Loucy (cell line): ENCODE measurements at regions not wholly inside any gene's neighbourhood (a gene's known extent, or its start where the extent isn't known, plus 50 kb on each side); places are given as distances from the start of the nearest gene placed in this dataset.
A peak's percentile ranks its signal among the peaks of the same experiment; 100 is the strongest.

Experiments
- H2AFZ ChIP-seq: fragments of 200-600 bp; sonication (generic); 2 replicates; pipeline ENCODE4 v1.6.0; 2016; ENCODE audit warnings: antibody characterized with exemption, mild to moderate bottlenecking, low read length, moderate library complexity
- H3F3A ChIP-seq: fragments of 200-600 bp; 2 replicates; pipeline ENCODE4 v1.6.0; 2016; ENCODE audit warnings: antibody characterized with exemption, low read depth, mild to moderate bottlenecking
- H3K27me3 ChIP-seq: fragments of 200-600 bp; sonication (generic); 2 replicates; pipeline ENCODE4 v1.6.1; 2014; ENCODE audit warnings: low read length, mild to moderate bottlenecking; ENCODE audit not compliant: insufficient read depth, poor library complexity, severe bottlenecking
- H3K36me3 ChIP-seq: fragments of 200-600 bp; sonication (generic); 2 replicates; pipeline ENCODE4 v1.6.1; 2016; ENCODE audit warnings: low read length; ENCODE audit not compliant: insufficient read depth
- H3K4me1 ChIP-seq: fragments of 200-600 bp; sonication (generic); 2 replicates; pipeline ENCODE4 v1.5.1; 2014; ENCODE audit warnings: low read length, mild to moderate bottlenecking; ENCODE audit not compliant: insufficient read depth, poor library complexity, severe bottlenecking
- H3K4me2 ChIP-seq: fragments of 200-600 bp; sonication (generic); 2 replicates; pipeline ENCODE4 v1.6.0; 2014; ENCODE audit warnings: antibody characterized with exemption, low read length, low read depth, mild to moderate bottlenecking; ENCODE audit not compliant: poor library complexity, severe bottlenecking
- H3K4me3 ChIP-seq: fragments of 200-600 bp; sonication (generic); 2 replicates; pipeline ENCODE4 v1.5.1; 2014; ENCODE audit warnings: low read length, mild to moderate bottlenecking, mixed read lengths; ENCODE audit not compliant: poor library complexity, severe bottlenecking
- H3K79me2 ChIP-seq: fragments of 200-600 bp; sonication (generic); 2 replicates; pipeline ENCODE4 v1.6.1; 2014; ENCODE audit warnings: low read length; ENCODE audit not compliant: insufficient read depth
- H3K9ac ChIP-seq: fragments of 200-600 bp; sonication (generic); 2 replicates; pipeline ENCODE4 v1.6.0; 2014; ENCODE audit warnings: mild to moderate bottlenecking, low read depth, low read length, moderate library complexity; ENCODE audit not compliant: poor library complexity, severe bottlenecking
- H3K9me2 ChIP-seq: fragments of 200-600 bp; sonication (generic); replicated peaks from 2 replicates; pipeline ENCODE4 v1.6.1; 2016; ENCODE audit warnings: low read depth, low read length, mixed read lengths
- H3K9me3 ChIP-seq: fragments of 200-600 bp; sonication (generic); 2 replicates; pipeline ENCODE4 v1.6.1; 2014; ENCODE audit warnings: mild to moderate bottlenecking, antibody characterized with exemption, low read length, low read depth; ENCODE audit not compliant: insufficient read depth
- H4K20me1 ChIP-seq: fragments of 200-600 bp; sonication (generic); 2 replicates; pipeline ENCODE4 v1.6.0; 2014; ENCODE audit warnings: antibody characterized with exemption, low read length, mild to moderate bottlenecking; ENCODE audit not compliant: insufficient read depth, poor library complexity, severe bottlenecking
- CTCF ChIP-seq: fragments of 200-600 bp; sonication (generic); conservative IDR thresholded peaks from 2 replicates; pipeline ENCODE4 v1.5.1; 2014; ENCODE audit warnings: mild to moderate bottlenecking, antibody characterized with exemption, low read length
- EZH2phosphoT487 ChIP-seq: fragments of 200-600 bp; IDR thresholded peaks from 2 replicates; pipeline ENCODE4 v1.6.1; 2018; ENCODE audit warnings: antibody characterized with exemption, mild to moderate bottlenecking, moderate library complexity, borderline replicate concordance

- H3K36me3 ChIP-seq, result no peaks in the 10 kb centered on the region
- H3K4me3 ChIP-seq, result no peak overlapping the region
- H3F3A ChIP-seq, result no peaks in the 10 kb centered on the region
- no peaks in the 10 kb centered on the region for H3K9me3 ChIP-seq
- peak overlapping the region; percentile 67; the same call in 1 of the 2 replicates for H2AFZ ChIP-seq
- TF ChIP-seq CTCF (no peak), EZH2phosphoT487 (no peak)
- no peak overlapping the region for H3K9ac ChIP-seq
- H3K4me2 ChIP-seq, result peak overlapping the region; percentile 5
- no peaks in the 10 kb centered on the region for H3K27me3 ChIP-seq
- peaks cover 46% of the 10 kb centered on the region for H3K4me1 ChIP-seq
- H4K20me1 ChIP-seq, result no peaks in the 10 kb centered on the region
- H3K79me2 ChIP-seq, result no peaks in the 10 kb centered on the region
- no peaks in the 10 kb centered on the region for H3K9me2 ChIP-seq
These were observed 133.9 kb upstream of the SPEF2 start for GRCh38 chr5:35483780-35484179.

GRCh38 chr5:35483191-35483590, 134.5 kb upstream of the SPEF2 start:
- peaks cover 41% of the 10 kb centered on the region for H3K4me1 ChIP-seq
- H3K9me3 ChIP-seq, result no peaks in the 10 kb centered on the region
- no peaks in the 10 kb centered on the region for H3K27me3 ChIP-seq
- H3K4me3 ChIP-seq, result no peak overlapping the region
- H3K36me3 ChIP-seq, result no peaks in the 10 kb centered on the region
- H2AFZ ChIP-seq, result no peak overlapping the region
- TF ChIP-seq CTCF (no peak), EZH2phosphoT487 (no peak)
- no peak overlapping the region for H3K9ac ChIP-seq
- H3K4me2 ChIP-seq, result peak overlapping the region; percentile 31
- no peaks in the 10 kb centered on the region for H3K9me2 ChIP-seq
- no peaks in the 10 kb centered on the region for H3F3A ChIP-seq
- H3K79me2 ChIP-seq, result no peaks in the 10 kb centered on the region
- no peaks in the 10 kb centered on the region for H4K20me1 ChIP-seq

- H3K4me3 ChIP-seq, result no peak overlapping the region
- no peaks in the 10 kb centered on the region for H3K36me3 ChIP-seq
- no peak overlapping the region for H2AFZ ChIP-seq
- H4K20me1 ChIP-seq, result no peaks in the 10 kb centered on the region
- H3K9me2 ChIP-seq, result no peaks in the 10 kb centered on the region
- H3K79me2 ChIP-seq, result no peaks in the 10 kb centered on the region
- H3K9me3 ChIP-seq, result no peaks in the 10 kb centered on the region
- no peak for TF ChIP-seq CTCF
- no peak for TF ChIP-seq EZH2phosphoT487
- no peak overlapping the region for H3K9ac ChIP-seq
- H3K4me1 ChIP-seq, result peaks cover 32% of the 10 kb centered on the region
- H3K4me2 ChIP-seq, result no peak overlapping the region
- no peaks in the 10 kb centered on the region for H3F3A ChIP-seq
- H3K27me3 ChIP-seq, result no peaks in the 10 kb centered on the region
These were observed 135.4 kb upstream of the SPEF2 start for GRCh38 chr5:35482167-35482755.
